ENCODE measurements at regions not wholly inside any gene's neighbourhood (a gene's known extent, or its start where the extent isn't known, plus 50 kb on each side); places are given as distances from the start of the nearest gene placed in this dataset.

GRCh38 chr5:96150007-96150406 lies 188.4 kb upstream of the ELL2 start:
- Mint-ChIP-seq H3K4me1 (no peaks in the 10 kb centered on the region), H3K9me3 (peaks cover 2% of the 10 kb centered on the region), H3K27ac (ENCODE audit: unreplicated experiment) (no peak overlapping the region), H3K36me3 (ENCODE audit: low read depth) (no peaks in the 10 kb centered on the region), H3K27me3 (ENCODE audit: low read depth) (no peaks in the 10 kb centered on the region), H3K4me3 (no peak overlapping the region)
- no peak for DNase-seq (ENCODE audit: low read depth, low spot score)
- TF ChIP-seq, protein P1, sequence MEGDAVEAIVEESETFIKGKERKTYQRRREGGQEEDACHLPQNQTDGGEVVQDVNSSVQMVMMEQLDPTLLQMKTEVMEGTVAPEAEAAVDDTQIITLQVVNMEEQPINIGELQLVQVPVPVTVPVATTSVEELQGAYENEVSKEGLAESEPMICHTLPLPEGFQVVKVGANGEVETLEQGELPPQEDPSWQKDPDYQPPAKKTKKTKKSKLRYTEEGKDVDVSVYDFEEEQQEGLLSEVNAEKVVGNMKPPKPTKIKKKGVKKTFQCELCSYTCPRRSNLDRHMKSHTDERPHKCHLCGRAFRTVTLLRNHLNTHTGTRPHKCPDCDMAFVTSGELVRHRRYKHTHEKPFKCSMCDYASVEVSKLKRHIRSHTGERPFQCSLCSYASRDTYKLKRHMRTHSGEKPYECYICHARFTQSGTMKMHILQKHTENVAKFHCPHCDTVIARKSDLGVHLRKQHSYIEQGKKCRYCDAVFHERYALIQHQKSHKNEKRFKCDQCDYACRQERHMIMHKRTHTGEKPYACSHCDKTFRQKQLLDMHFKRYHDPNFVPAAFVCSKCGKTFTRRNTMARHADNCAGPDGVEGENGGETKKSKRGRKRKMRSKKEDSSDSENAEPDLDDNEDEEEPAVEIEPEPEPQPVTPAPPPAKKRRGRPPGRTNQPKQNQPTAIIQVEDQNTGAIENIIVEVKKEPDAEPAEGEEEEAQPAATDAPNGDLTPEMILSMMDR (conservative IDR thresholded peaks at IDR 0.05): no peak

- TF ChIP-seq, protein P1 (conservative IDR thresholded peaks at IDR 0.05): no peak
- H3K27me3 Mint-ChIP-seq (ENCODE audit: low read depth): no peaks in the 10 kb centered on the region
Observed at GRCh38 chr5:96149546-96149945, 187.9 kb upstream of the ELL2 start.

GRCh38 chr5:96149021-96149420 lies 187.4 kb upstream of the ELL2 start:
- DNase-seq (ENCODE audit: low read depth, low spot score): no peak
- TF ChIP-seq, protein P1 (conservative IDR thresholded peaks at IDR 0.05): no peak
- Mint-ChIP-seq H3K27ac (ENCODE audit: unreplicated experiment) (no peak overlapping the region), H3K27me3 (ENCODE audit: low read depth) (no peaks in the 10 kb centered on the region), H3K4me1 (no peaks in the 10 kb centered on the region), H3K4me3 (no peak overlapping the region), H3K9me3 (peaks cover 2% of the 10 kb centered on the region), H3K36me3 (ENCODE audit: low read depth) (no peaks in the 10 kb centered on the region)

More at GRCh38 chr5:96149546-96149945, 187.9 kb upstream of the ELL2 start:
- no peaks in the 10 kb centered on the region for H3K4me1 Mint-ChIP-seq
- H3K36me3 Mint-ChIP-seq (ENCODE audit: low read depth): no peaks in the 10 kb centered on the region
- peaks cover 2% of the 10 kb centered on the region for H3K9me3 Mint-ChIP-seq
- H3K27ac Mint-ChIP-seq (ENCODE audit: unreplicated experiment): no peak overlapping the region
- H3K4me3 Mint-ChIP-seq: no peak overlapping the region
- no peak for DNase-seq (ENCODE audit: low read depth, low spot score)

DNA sequence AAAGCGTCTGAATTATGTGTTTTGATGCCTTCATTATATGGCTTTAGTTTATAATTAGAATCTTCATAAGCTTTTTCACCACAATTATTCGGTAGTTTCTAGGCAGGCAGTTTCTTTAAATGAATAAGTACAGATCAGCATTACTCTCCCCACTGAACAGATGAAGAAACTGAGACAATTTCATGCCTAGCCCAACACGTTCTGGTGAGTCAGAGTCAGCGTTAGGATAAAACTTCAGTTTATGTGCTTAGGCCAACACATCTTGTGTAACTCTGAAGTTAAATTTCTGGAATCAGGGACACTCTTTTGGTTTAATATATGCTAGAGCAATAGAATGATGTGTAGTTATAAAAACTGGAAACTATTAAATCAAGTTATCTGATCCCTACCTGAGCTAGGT lies 186.7 kb upstream of the ELL2 start:
- Mint-ChIP-seq H3K9me3 (peaks cover 2% of the 10 kb centered on the region), H3K4me3 (no peak overlapping the region), H3K27me3 (ENCODE audit: low read depth) (no peaks in the 10 kb centered on the region), H3K36me3 (ENCODE audit: low read depth) (no peaks in the 10 kb centered on the region), H3K4me1 (no peaks in the 10 kb centered on the region), H3K27ac (ENCODE audit: unreplicated experiment) (no peak overlapping the region)
- TF ChIP-seq, protein P1 (conservative IDR thresholded peaks at IDR 0.05): no peak
- no peak for DNase-seq (ENCODE audit: low read depth, low spot score)

- H3K36me3 Mint-ChIP-seq (ENCODE audit: low read depth): no peaks in the 10 kb centered on the region
- H3K4me3 Mint-ChIP-seq: no peak overlapping the region
- H3K9me3 Mint-ChIP-seq: peaks cover 2% of the 10 kb centered on the region
- H3K27ac Mint-ChIP-seq (ENCODE audit: unreplicated experiment): no peak overlapping the region
- H3K27me3 Mint-ChIP-seq (ENCODE audit: low read depth): no peaks in the 10 kb centered on the region
- no peak for DNase-seq (ENCODE audit: low read depth, low spot score)
- TF ChIP-seq, protein P1 (conservative IDR thresholded peaks at IDR 0.05): no peak
- no peaks in the 10 kb centered on the region for H3K4me1 Mint-ChIP-seq
Observed at GRCh38 chr5:96147866-96148265, 186.2 kb upstream of the ELL2 start.

DNA sequence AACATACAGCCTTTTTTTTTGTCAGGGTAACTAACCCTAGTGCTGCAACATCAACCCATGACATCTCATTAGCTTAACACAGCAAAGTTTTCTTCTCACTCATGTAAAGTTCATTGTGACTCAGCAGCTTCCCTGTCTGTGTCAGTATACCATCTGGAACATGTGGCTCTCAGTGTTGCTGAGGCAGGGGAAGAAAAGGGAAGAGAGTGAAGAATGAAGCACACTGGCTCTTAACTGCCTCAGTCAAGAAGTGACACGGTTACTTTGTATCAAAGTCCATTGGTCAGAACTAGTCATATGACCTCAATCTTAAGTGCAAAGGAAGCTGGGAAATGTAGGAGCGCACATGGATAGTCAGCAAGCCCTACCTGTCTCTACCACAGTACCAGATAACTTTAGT lies 185.0 kb upstream of the ELL2 start:
- no peak for DNase-seq (ENCODE audit: low read depth, low spot score)
- H3K27ac Mint-ChIP-seq (ENCODE audit: unreplicated experiment): no peak overlapping the region

More for the DNA sequence above, 185.0 kb upstream of the ELL2 start:
- TF ChIP-seq, protein P1 (conservative IDR thresholded peaks at IDR 0.05): no peak
- Mint-ChIP-seq H3K36me3 (ENCODE audit: low read depth) (no peaks in the 10 kb centered on the region), H3K4me3 (no peak overlapping the region), H3K27me3 (ENCODE audit: low read depth) (no peaks in the 10 kb centered on the region), H3K9me3 (peaks cover 2% of the 10 kb centered on the region), H3K4me1 (no peaks in the 10 kb centered on the region)

Measured in neural crest cell (in vitro differentiated cells).